ENCODE measurements at regions not wholly inside any gene's neighbourhood (a gene's known extent, or its start where the extent isn't known, plus 50 kb on each side); places are given as distances from the start of the nearest gene placed in this dataset.

GRCh38 chr7:45482451-45482850 lies 91.7 kb upstream of the ADCY1 start:
- no peak for DNase-seq (ENCODE audit: low spot score in 2 of 2)
- ATAC-seq (ENCODE audit: low read depth) = no peak
- no peaks in the 10 kb centered on the region for H3K4me1 Mint-ChIP-seq
- H3K9me3 Mint-ChIP-seq = no peaks in the 10 kb centered on the region
- no peak overlapping the region for H3K27ac Mint-ChIP-seq
- peaks cover 1% of the 10 kb centered on the region for H3K27me3 Mint-ChIP-seq
- H3K36me3 Mint-ChIP-seq = no peaks in the 10 kb centered on the region
- H3K4me3 Mint-ChIP-seq = no peak overlapping the region

GRCh38 chr7:45484094-45484493 lies 90.1 kb upstream of the ADCY1 start:
- H3K9me3 Mint-ChIP-seq = no peaks in the 10 kb centered on the region
- DNase-seq (ENCODE audit: low spot score in 2 of 2) = no peak
- H3K4me1 Mint-ChIP-seq = no peaks in the 10 kb centered on the region
- no peak overlapping the region for H3K27ac Mint-ChIP-seq
- no peak overlapping the region for H3K4me3 Mint-ChIP-seq
- peaks cover 1% of the 10 kb centered on the region for H3K27me3 Mint-ChIP-seq
- ATAC-seq (ENCODE audit: low read depth) = no peak
- H3K36me3 Mint-ChIP-seq = no peaks in the 10 kb centered on the region

DNA sequence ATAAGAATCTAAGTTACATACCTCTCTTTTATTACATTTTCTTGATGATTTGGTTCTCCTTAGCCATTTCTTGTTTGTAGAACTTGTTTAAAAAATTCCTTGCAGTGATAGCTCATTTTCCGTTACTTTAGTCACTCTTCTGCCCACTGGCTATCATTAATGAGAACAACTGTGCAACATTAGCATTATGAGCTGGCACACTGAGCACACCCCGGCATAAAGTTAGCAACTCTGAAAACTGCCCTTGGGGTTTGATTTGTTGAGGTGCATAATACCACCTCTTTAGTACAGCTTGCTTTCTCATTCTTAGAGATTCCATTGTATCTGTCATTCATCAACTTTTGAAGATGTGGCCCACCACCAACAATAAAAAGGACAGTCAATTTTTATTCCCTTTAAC lies 87.6 kb upstream of the ADCY1 start:
- peaks cover 3% of the 10 kb centered on the region for H3K9me3 Mint-ChIP-seq
- H3K4me1 Mint-ChIP-seq = no peaks in the 10 kb centered on the region
- H3K36me3 Mint-ChIP-seq = no peaks in the 10 kb centered on the region
- DNase-seq (ENCODE audit: low spot score in 2 of 2) = no peak
- no peak overlapping the region for H3K27ac Mint-ChIP-seq
- ATAC-seq (ENCODE audit: low read depth) = no peak
- H3K27me3 Mint-ChIP-seq = peaks cover 4% of the 10 kb centered on the region
- no peak overlapping the region for H3K4me3 Mint-ChIP-seq

DNA sequence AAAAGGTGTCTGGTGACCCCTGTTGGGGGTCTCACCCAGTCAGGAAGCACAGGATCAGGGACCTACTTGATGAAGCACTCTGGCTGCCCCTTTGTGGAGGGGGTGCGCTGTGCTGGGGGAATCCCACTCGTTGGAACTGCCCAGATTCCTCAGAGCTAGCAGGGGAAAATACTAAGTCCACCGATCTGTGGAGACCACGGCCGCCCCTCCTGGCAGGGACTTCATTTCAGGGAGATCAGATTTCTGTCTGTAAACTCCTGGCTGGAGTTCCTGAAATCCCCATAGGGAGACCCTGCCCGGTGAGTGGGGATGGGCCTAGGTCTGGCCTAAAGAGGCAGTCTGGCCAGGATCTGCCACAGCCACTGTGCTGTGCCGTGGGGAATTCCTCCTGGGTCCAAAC lies 79.3 kb upstream of the ADCY1 start:
- DNase-seq (ENCODE audit: low spot score in 2 of 2) (no peak), ATAC-seq (ENCODE audit: low read depth) (no peak)
- H3K27ac Mint-ChIP-seq = no peak overlapping the region
- H3K4me1 Mint-ChIP-seq = no peaks in the 10 kb centered on the region
- H3K36me3 Mint-ChIP-seq = no peaks in the 10 kb centered on the region
- peaks cover 15% of the 10 kb centered on the region for H3K27me3 Mint-ChIP-seq
- peaks cover 13% of the 10 kb centered on the region for H3K9me3 Mint-ChIP-seq
- H3K4me3 Mint-ChIP-seq = no peak overlapping the region

- peaks cover 15% of the 10 kb centered on the region for H3K27me3 Mint-ChIP-seq
- H3K4me3 Mint-ChIP-seq = no peak overlapping the region
- H3K36me3 Mint-ChIP-seq = no peaks in the 10 kb centered on the region
- ATAC-seq (ENCODE audit: low read depth) = no peak
- H3K9me3 Mint-ChIP-seq = peaks cover 12% of the 10 kb centered on the region
- DNase-seq (ENCODE audit: low spot score in 2 of 2) = no peak
- H3K27ac Mint-ChIP-seq = no peak overlapping the region
- H3K4me1 Mint-ChIP-seq = no peaks in the 10 kb centered on the region
These were observed 78.5 kb upstream of the ADCY1 start for GRCh38 chr7:45495618-45496017.

DNA sequence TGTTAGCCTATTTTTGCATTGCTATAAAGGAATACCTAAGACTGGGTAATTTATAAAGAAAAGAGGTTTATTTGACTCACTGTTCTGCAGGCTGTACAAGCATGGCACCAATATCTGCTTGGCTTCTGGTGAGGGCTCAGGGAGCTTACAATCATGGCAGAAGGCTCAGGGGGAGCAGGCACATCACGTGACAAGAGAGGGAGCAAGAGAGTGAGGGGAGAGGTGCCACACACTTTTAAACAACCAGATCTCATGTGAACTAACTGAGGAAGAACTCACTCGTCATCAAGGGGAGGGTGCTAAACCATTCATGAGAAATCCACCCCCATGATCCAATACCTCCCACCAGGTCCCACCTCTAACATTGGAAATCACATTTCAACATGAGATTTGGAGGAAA lies 73.9 kb upstream of the ADCY1 start:
- DNase-seq (ENCODE audit: low spot score in 2 of 2) (no peak), ATAC-seq (ENCODE audit: low read depth) (no peak)
- Mint-ChIP-seq H3K9me3 (peaks cover 3% of the 10 kb centered on the region), H3K27ac (no peak overlapping the region), H3K36me3 (no peaks in the 10 kb centered on the region), H3K27me3 (peaks cover 9% of the 10 kb centered on the region), H3K4me3 (no peak overlapping the region), H3K4me1 (no peaks in the 10 kb centered on the region)

DNA sequence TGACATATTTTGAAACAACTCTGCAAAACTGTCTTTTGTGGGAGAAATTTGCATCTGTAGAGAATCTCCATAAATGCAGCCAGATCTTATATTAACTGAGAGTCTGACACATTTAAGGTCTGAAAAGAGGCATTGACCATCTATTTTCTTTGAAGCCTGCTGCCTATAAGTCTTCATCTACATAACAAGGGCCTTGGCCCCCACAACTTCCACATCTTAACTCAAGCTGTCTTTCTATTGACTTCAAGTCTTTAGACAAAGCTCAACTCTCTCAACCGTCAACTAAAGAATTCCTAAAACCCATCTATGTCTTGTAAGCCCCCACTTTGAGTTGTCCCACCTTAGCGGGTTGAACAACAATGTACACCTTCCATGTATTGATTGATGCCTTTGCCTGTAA lies 72.4 kb upstream of the ADCY1 start:
- ATAC-seq (ENCODE audit: low read depth) = no peak
- Mint-ChIP-seq H3K27me3 (peaks cover 2% of the 10 kb centered on the region), H3K27ac (no peak overlapping the region), H3K4me1 (peaks cover 5% of the 10 kb centered on the region), H3K9me3 (peaks cover 14% of the 10 kb centered on the region), H3K36me3 (no peaks in the 10 kb centered on the region), H3K4me3 (no peak overlapping the region)
- DNase-seq (ENCODE audit: low spot score in 2 of 2) = no peak

DNA sequence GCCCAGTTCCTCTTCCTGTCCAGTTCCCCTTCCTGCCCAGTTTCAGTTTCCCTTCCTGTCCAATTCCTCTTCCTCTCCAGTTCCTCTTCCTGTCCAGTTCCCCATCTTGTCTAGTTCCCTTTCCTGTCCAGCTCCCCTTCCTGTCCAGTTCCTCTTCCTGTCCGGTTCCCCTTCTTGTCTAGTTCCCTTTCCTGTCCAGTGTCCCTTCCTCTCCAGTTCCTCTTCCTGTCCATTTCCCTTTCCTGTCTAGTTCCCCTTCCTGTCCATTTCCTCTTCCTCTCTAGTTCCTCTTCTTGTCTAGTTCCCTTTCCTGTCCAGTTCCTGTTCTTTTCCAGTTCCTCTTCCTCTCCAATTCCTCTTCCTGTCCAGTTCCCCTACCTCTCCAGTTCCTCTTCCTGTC lies 68.1 kb upstream of the ADCY1 start:
- H3K4me1 Mint-ChIP-seq = peaks cover 5% of the 10 kb centered on the region
- no peak for ATAC-seq (ENCODE audit: low read depth)
- H3K36me3 Mint-ChIP-seq = no peaks in the 10 kb centered on the region
- H3K4me3 Mint-ChIP-seq = no peak overlapping the region
- H3K9me3 Mint-ChIP-seq = peaks cover 23% of the 10 kb centered on the region
- H3K27ac Mint-ChIP-seq = peak overlapping the region; percentile 61
- no peaks in the 10 kb centered on the region for H3K27me3 Mint-ChIP-seq
- DNase-seq (ENCODE audit: low spot score in 2 of 2) = no peak

GRCh38 chr7:45509222-45509621 lies 64.9 kb upstream of the ADCY1 start:
- H3K4me1 Mint-ChIP-seq = peaks cover 5% of the 10 kb centered on the region
- H3K4me3 Mint-ChIP-seq = no peak overlapping the region
- no peak overlapping the region for H3K27ac Mint-ChIP-seq
- ATAC-seq (ENCODE audit: low read depth) (no peak), DNase-seq (ENCODE audit: low spot score in 2 of 2) (no peak)
- no peaks in the 10 kb centered on the region for H3K27me3 Mint-ChIP-seq
- peaks cover 23% of the 10 kb centered on the region for H3K9me3 Mint-ChIP-seq
- H3K36me3 Mint-ChIP-seq = no peaks in the 10 kb centered on the region

- no peak for DNase-seq (ENCODE audit: low spot score in 2 of 2)
- no peak for ATAC-seq (ENCODE audit: low read depth)
- Mint-ChIP-seq H3K36me3 (no peaks in the 10 kb centered on the region), H3K27ac (no peak overlapping the region), H3K4me1 (no peaks in the 10 kb centered on the region), H3K9me3 (peaks cover 10% of the 10 kb centered on the region), H3K27me3 (no peaks in the 10 kb centered on the region), H3K4me3 (no peak overlapping the region)
These were observed 62.2 kb upstream of the ADCY1 start for GRCh38 chr7:45511721-45512597.

- ATAC-seq (ENCODE audit: low read depth) (no peak), DNase-seq (ENCODE audit: low spot score in 2 of 2) (no peak)
- peaks cover 13% of the 10 kb centered on the region for H3K9me3 Mint-ChIP-seq
- H3K27ac Mint-ChIP-seq = no peak overlapping the region
- H3K4me3 Mint-ChIP-seq = no peak overlapping the region
- no peaks in the 10 kb centered on the region for H3K27me3 Mint-ChIP-seq
- no peaks in the 10 kb centered on the region for H3K4me1 Mint-ChIP-seq
- no peaks in the 10 kb centered on the region for H3K36me3 Mint-ChIP-seq
These were observed 59.2 kb upstream of the ADCY1 start for GRCh38 chr7:45514944-45515343.

DNA sequence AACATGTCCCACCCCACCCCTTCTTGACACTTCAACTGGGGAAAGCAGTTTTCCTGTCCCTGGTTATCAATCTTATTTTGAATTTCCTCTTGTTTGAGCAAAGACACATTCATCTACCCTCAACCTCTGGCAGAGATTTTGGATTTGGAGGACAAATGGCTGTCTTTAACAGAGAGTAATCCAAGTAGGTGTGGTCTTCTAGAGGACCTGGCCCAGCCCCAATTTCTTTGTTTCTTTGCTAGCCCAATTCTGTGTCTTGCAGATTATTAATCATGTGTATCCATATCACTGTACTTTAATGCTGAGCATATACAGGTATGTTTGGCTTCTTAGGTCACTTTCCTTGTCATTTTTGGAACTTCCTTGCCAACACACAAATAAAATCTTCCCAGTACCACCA lies 58.8 kb upstream of the ADCY1 start:
- no peaks in the 10 kb centered on the region for H3K36me3 Mint-ChIP-seq
- ATAC-seq (ENCODE audit: low read depth) (no peak), DNase-seq (ENCODE audit: low spot score in 2 of 2) (no peak)
- no peak overlapping the region for H3K4me3 Mint-ChIP-seq
- no peaks in the 10 kb centered on the region for H3K27me3 Mint-ChIP-seq
- no peaks in the 10 kb centered on the region for H3K4me1 Mint-ChIP-seq
- H3K27ac Mint-ChIP-seq = no peak overlapping the region
- H3K9me3 Mint-ChIP-seq = peaks cover 13% of the 10 kb centered on the region
